NCI-H2171 (cell line): ENCODE measurements at regions not wholly inside any gene's neighbourhood (a gene's known extent, or its start where the extent isn't known, plus 50 kb on each side); places are given as distances from the start of the nearest gene placed in this dataset.

Experiments
- DNase-seq: peaks from one replicate; lab custom pipeline; 2025; lab: John Stamatoyannopoulos, UW

GRCh38 chr2:5236249-5236648 lies 455.9 kb upstream of the SOX11 start:
- DNase-seq = no peak

DNA sequence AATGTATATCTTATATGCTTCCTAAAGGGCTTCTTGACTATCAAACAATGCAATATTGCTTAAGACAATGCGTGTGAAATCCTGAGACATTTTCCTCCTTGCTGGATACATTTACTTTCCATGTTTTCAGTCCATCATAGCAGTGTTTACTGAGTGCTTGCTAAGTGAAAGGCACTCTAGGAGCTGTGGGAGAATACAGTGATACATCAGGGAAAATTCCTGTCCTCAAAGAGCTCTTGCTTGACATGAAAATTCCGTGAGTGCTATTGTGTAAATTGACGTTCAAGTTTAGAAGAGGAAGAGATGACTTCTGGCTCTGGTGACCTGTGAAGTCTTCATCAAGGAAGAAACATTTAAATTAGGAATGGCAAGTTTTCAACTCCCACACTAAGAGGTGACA lies 449.4 kb upstream of the SOX11 start:
- no peak for DNase-seq

DNA sequence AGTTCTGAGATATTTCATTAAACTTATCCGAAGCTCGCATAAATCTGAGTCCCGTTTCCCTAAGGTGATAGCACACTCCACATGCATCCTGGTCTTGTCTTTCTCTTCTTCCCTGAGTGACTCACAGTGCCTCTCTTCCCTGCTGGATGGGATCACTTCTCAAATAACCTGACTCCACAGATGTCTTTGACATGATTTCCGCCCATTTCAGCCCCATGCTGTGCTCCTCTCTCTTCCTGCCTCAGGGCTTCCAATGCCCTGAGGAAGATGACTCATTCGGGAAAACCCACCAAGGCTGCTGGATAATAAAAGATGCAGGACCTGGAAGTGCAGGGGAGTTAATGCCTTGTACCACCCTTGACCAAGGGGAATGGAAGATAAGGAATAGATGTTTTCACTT lies 441.7 kb upstream of the SOX11 start:
- peak; percentile 27 for DNase-seq

DNA sequence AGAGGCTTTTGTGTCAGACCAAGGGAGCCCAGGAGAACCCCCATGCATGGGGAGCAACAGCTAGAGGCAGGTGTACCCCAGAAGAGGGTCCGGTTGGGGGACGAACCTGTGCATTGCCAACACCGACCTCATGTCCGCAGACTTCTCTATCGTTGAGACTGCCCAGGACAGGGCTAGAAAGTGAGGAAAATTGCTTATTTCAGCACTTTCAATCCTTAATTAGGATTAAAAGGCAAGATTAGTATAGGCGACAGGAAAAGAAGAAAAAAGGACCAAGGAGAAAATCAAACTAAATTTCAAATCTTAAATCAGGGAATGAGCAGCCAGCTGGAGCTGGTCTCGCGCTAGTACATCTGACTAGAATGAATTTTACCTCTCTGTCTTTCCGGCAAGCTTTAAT lies 438.9 kb upstream of the SOX11 start:
- DNase-seq = no peak

DNA sequence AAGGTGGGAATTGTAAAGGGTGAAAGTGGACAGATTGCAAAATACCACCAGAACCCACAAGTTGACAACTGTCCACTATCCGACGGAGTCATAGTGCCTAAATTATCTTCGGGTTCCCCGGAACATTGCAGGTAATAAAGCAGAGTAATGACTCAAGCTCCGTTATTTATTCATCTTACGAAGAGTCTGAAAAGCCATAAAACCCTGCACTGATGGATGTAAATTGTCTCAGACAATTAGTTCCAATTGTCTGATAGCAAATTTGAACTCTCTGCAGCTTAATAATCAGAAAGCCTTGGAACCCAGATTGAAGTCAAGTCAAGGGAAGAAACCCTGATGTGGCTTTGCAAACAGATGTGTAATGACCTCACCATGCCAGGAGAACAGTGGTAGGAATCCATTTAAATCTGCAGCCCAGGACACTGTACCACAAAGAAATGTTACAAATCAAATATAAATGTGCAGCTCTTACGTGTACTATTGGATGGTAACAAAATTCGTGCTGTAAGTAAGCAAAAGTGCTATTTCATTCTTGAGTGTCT lies 437.3 kb upstream of the SOX11 start:
- no peak for DNase-seq

DNA sequence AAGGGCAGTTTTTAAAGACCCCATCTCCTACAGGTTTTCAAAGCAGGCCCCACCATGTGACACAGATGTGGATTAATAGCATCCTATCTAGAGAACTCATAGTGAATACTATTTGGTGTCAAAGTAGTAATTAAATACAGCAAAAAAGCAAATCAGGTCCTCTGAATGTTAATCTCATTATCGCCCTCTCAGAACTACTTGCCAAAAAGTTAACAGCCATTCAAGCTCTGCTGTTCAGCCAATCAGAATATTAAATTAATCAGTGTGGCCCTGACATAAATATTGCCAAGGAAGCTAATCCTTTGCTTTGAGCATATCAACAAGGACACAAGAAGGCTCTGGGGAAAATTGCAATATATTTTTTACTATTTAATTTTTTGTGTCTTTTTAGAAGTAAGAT lies 428.9 kb upstream of the SOX11 start:
- DNase-seq = no peak

GRCh38 chr2:5264361-5264760 lies 427.8 kb upstream of the SOX11 start:
- no peak for DNase-seq

GRCh38 chr2:5285061-5285460 lies 407.1 kb upstream of the SOX11 start:
- DNase-seq = no peak

GRCh38 chr2:5285872-5286769 lies 406.1 kb upstream of the SOX11 start:
- DNase-seq = no peak

- no peak for DNase-seq
These were observed 404.4 kb upstream of the SOX11 start for GRCh38 chr2:5287558-5288334.

- no peak for DNase-seq
These were observed 401.2 kb upstream of the SOX11 start for GRCh38 chr2:5290900-5291546.

DNA sequence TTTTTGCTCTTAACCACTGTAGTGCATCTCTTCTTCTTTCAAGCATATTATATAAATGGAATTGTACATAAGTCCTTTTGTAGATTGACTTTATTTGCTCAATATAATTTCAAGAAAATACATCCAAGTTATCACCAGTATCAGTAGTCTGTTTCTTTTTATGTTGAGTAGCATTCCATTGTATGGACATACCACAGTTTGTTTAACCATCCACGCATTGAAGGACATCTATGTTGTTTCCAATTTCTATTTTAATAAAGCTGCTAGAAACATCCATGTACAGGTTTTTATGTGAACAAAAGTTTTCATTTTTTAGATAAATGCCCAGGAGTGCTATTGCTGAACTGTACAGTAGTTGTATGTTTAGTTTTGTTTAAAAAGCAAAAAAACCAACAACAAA lies 387.5 kb upstream of the SOX11 start:
- DNase-seq = no peak

- DNase-seq = peak; percentile 55
These were observed 377.1 kb upstream of the SOX11 start for GRCh38 chr2:5315041-5315440.

GRCh38 chr2:5315512-5315911 lies 376.7 kb upstream of the SOX11 start:
- peak; percentile 99 for DNase-seq

GRCh38 chr2:5316001-5316490 lies 376.1 kb upstream of the SOX11 start:
- peak; percentile 56 for DNase-seq

GRCh38 chr2:5319493-5319892 lies 372.7 kb upstream of the SOX11 start:
- no peak for DNase-seq

DNA sequence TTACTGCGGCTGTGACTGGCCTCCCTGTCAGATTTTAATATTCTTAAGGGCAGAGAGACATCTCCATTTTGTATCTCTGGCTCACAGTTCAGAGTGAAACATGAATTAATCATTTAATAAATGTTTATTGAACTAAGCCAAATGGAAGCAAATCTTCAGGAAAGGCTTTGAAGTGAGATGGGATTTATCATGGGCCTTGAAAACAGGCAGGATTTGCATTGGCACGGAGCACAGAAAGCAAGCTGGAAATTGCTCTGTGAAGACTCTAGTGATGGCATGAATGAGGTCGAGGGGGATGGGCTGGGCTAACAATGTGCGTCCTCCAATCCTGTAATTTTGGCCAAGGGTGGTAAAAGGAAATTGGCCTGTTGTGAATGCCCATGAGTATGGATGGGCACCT lies 369.8 kb upstream of the SOX11 start:
- no peak for DNase-seq

GRCh38 chr2:5325523-5325922 lies 366.7 kb upstream of the SOX11 start:
- DNase-seq = no peak

DNA sequence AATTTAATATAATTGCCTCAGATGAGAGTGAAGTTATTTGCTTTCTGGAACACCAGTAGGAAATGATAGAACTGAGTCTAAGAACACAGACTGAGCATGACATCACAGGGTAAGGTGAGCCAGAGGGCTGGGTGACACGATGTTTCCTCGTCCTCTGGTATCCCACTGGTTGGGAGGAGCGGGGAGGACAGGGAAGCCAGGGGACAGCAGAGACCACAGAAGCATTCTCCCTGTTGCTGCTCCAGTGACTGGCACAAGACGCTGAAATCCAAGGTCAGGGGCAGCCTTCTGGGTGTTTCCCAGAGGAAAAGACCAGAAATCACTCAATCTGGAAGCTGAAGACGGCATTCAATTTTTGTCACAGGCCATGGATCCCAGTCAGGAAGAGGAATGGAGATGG lies 363.4 kb upstream of the SOX11 start:
- no peak for DNase-seq

DNA sequence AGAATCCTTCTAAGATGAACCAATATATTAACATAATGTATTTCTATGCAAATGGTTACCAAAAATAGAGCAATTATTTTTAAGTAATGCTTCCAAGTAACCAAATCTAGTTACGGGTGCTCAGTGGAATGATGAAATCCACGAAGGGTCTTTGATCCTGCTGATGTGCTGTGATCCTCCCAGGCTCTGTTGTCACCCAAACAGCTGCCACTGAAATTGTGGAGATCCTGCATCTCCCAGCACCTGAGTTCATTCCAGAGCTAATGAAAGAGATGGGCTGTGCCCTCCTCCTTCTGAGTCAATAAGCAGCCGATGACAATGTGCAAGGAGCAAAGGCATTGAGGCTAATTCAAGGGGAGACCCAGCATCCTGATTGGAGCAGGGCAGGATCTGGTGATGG lies 362.4 kb upstream of the SOX11 start:
- no peak for DNase-seq

- no peak for DNase-seq
These were observed 361.2 kb upstream of the SOX11 start for GRCh38 chr2:5330961-5331360.

- DNase-seq = no peak
These were observed 359.3 kb upstream of the SOX11 start for GRCh38 chr2:5332925-5333324.
